Ovary (tissue), 7 donors: ENCODE measurements at regions not wholly inside any gene's neighbourhood (a gene's known extent, or its start where the extent isn't known, plus 50 kb on each side); places are given as distances from the start of the nearest gene placed in this dataset.

Experiments
- DNase-seq, 5 donors: peaks; one replicate each; pipeline ENCODE4 v3.0.0-alpha.2; 2019 to 2020
- H3K27ac ChIP-seq, 2 donors: fragments of 200-600 bp; one replicate each; pipeline versions ENCODE4 v1.5.1 to v1.8.0; 2019 to 2022
- H3K27me3 ChIP-seq: fragments of 200-600 bp; one replicate; pipeline ENCODE4 v1.8.0; 2022
- H3K36me3 ChIP-seq: fragments of 200-600 bp; sonication (generic); one replicate; pipeline ENCODE4 v1.5.1; 2019
- H3K4me1 ChIP-seq: one replicate; pipeline ENCODE4 v1.8.1; 2013; ENCODE audit warnings: mild to moderate bottlenecking, moderate library complexity; ENCODE audit not compliant: insufficient read depth
- H3K4me3 ChIP-seq: fragments of 200-600 bp; sonication (generic); one replicate; pipeline ENCODE4 v1.5.1; 2017
- H3K9me3 ChIP-seq, 2 donors: fragments of 200-600 bp in 1 of 2; sonication (generic) in 1 of 2; one replicate each; pipeline versions ENCODE4 v1.5.1 to v1.8.1; 2013 to 2019; ENCODE audit warnings: mild to moderate bottlenecking in 1 of 2, moderate library complexity in 1 of 2
- CTCF ChIP-seq, 3 donors: fragments of 450-650 bp in 2 of 3; fragments of 200-600 bp in 1 of 3; IDR thresholded peaks; one replicate each; pipeline versions ENCODE4 v1.5.1 to v1.8.0; 2016 to 2022; ENCODE audit warnings: antibody characterized with exemption in 3 of 3, mild to moderate bottlenecking in 1 of 3
- EP300 ChIP-seq: sonication (generic); formaldehyde crosslinking; IDR thresholded peaks from one replicate; pipeline ENCODE4 v1.6.1; 2017; ENCODE audit warnings: antibody characterized with exemption
- POLR2A ChIP-seq: fragments of 450-650 bp; IDR thresholded peaks from one replicate; pipeline ENCODE4 v1.6.1; 2017; ENCODE audit warnings: antibody characterized with exemption, mild to moderate bottlenecking, moderate library complexity
- whole genome bisulfite sequencing, 3 donors: extraction: QIAGEN DNeasy Blood & Tissue Kit in 1 of 3; methylation state at CpG; one replicate each; pipeline versions ENCODE4 v1.1.5 to v1.1.7; 2013 to 2017; 5-methylcytosine and 5-hydroxymethylcytosine counted together
- intact Hi-C, 4 donors: fragments of 100-400 bp; cut with DNase I; formaldehyde crosslinking; loops; one replicate each; pipeline versions ENCODE4 v1.11.0 to v1.15.1; 2022 to 2023
- donor health status: DM: no; HTN: no; CAD: no; lungs with moderate emphysema.
- donor health status: DM: no; HTN: no; CAD: no.
- donor health status: Bipolar disorder and iron deficiency.
- donor health status: DM: no; HTN: no; CAD: no.
- donor health status: DM: yes; HTN: yes; CAD: no.

GRCh38 chr12:94769776-94770759 lies 119.7 kb upstream of the TMCC3 start:
- WGBS, 3 donors: 66 to 79% (median 73%) methylated on average over 5 of the region's 5 CpGs
- DNase-seq: no peak
- no peaks in the 10 kb centered on the region for H3K36me3 ChIP-seq
- no peaks in the 10 kb centered on the region for H3K27me3 ChIP-seq
- TF ChIP-seq POLR2A (no peak), CTCF (IDR thresholded peaks at IDR 0.05) (no peak), EP300 (no peak)
- H3K4me3 ChIP-seq: no peak overlapping the region
- H3K9me3 ChIP-seq: no peaks in the 10 kb centered on the region
- H3K27ac ChIP-seq: no peak overlapping the region
- peaks cover 1% of the 10 kb centered on the region for H3K4me1 ChIP-seq
- intact Hi-C loops: loop anchor here in 3 of 4 donors (5.0 to 10.0 kb wide), 2 partner anchors 225 to 1572 kb away; no protein-coding TSS in a partner anchor

- 37 to 47% (median 44%) methylated on average over 8 of the region's 8 CpGs for WGBS, 3 donors
- intact Hi-C loops: loop anchor here in 2 of 4 donors (10.0 kb wide), 1 partner anchor 224 kb away; no protein-coding TSS in a partner anchor
- no peaks in the 10 kb centered on the region for H3K27me3 ChIP-seq
- no peak overlapping the region for H3K27ac ChIP-seq
- H3K4me3 ChIP-seq: no peak overlapping the region
- H3K4me1 ChIP-seq: peaks cover 3% of the 10 kb centered on the region
- no peak for DNase-seq
- H3K9me3 ChIP-seq: no peaks in the 10 kb centered on the region
- no peaks in the 10 kb centered on the region for H3K36me3 ChIP-seq
- TF ChIP-seq EP300 (no peak), CTCF (IDR thresholded peaks at IDR 0.05) (no peak), POLR2A (no peak)
These were observed 118.7 kb upstream of the TMCC3 start for GRCh38 chr12:94769047-94769420.

- Histone ChIP-seq H3K4me1 (peaks cover 3% of the 10 kb centered on the region), H3K4me3 (no peak overlapping the region), H3K9me3 (no peaks in the 10 kb centered on the region), H3K27me3 (no peaks in the 10 kb centered on the region), H3K36me3 (no peaks in the 10 kb centered on the region), H3K27ac (no peak overlapping the region)
- intact Hi-C loops: loop anchor here in 2 of 4 donors (10.0 kb wide), 1 partner anchor 224 kb away; no protein-coding TSS in a partner anchor
- TF ChIP-seq CTCF (IDR thresholded peaks at IDR 0.05): no peak
- DNase-seq: no peak
- WGBS, 3 donors: 21 to 25% (median 22%) methylated on average over 7 of the region's 7 CpGs
These were observed 118.2 kb upstream of the TMCC3 start for GRCh38 chr12:94768398-94769046.

- Histone ChIP-seq H3K4me3 (no peak overlapping the region), H3K36me3 (no peaks in the 10 kb centered on the region), H3K27me3 (no peaks in the 10 kb centered on the region), H3K4me1 (peaks cover 4% of the 10 kb centered on the region), H3K9me3 (no peaks in the 10 kb centered on the region), H3K27ac (no peak overlapping the region)
- DNase-seq: no peak
- intact Hi-C loops: loop anchor here in 2 of 4 donors (10.0 kb wide), 1 partner anchor 223 kb away; no protein-coding TSS in a partner anchor
- 48 to 58% (median 57%) methylated on average over 5 of the region's 5 CpGs for WGBS, 3 donors
- TF ChIP-seq CTCF (IDR thresholded peaks at IDR 0.05) (no peak), EP300 (no peak), POLR2A (no peak)
These were observed 117.6 kb upstream of the TMCC3 start for GRCh38 chr12:94767956-94768355.
